Gastrocnemius medialis (tissue), 4 donors: ENCODE measurements at regions not wholly inside any gene's neighbourhood (a gene's known extent, or its start where the extent isn't known, plus 50 kb on each side); places are given as distances from the start of the nearest gene placed in this dataset.

Source experiments
- POLR2A ChIP-seq, 2 donors: fragments of 450-650 bp; IDR thresholded peaks; one replicate each; pipeline ENCODE4 v1.6.1; 2017; ENCODE audit warnings: antibody characterized with exemption in 2 of 2, mild to moderate bottlenecking in 2 of 2, moderate library complexity in 2 of 2
- TF ChIP-seq, protein P1 (sequence below), 5 experiments: fragments of 450-650 bp in 3 of 5; fragments of 200-600 bp in 2 of 5; sonication (generic) in 2 of 5; IDR thresholded peaks in 4 of 5; conservative IDR thresholded peaks in 1 of 5; 1 replicate in 4 of 5; 2 replicates in 1 of 5; pipeline ENCODE4 v1.5.1; 2016 to 2019; ENCODE audit warnings: antibody characterized with exemption in 5 of 5, mild to moderate bottlenecking in 3 of 5, moderate library complexity in 3 of 5

DNA sequence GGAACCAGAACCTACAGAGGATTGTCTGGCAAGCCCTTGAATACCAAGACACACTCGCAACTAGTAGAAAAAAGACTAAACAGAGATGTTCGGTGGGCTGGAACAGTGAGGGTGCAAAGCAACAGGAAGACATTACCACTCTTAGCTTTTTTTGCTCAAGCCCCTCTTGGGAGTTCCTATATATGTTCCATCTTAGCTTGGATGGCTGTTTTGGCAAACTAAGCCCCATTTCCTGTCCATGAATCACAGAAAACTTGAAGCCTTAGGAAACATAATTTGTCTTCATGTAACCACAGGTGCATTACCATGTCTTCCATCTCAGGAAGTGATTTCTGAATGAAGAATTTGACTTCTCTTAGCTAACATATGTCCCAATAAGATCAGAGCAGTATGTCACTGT, 446.3 kb downstream of the OLFM4 start:
- TF ChIP-seq, protein P1, sequence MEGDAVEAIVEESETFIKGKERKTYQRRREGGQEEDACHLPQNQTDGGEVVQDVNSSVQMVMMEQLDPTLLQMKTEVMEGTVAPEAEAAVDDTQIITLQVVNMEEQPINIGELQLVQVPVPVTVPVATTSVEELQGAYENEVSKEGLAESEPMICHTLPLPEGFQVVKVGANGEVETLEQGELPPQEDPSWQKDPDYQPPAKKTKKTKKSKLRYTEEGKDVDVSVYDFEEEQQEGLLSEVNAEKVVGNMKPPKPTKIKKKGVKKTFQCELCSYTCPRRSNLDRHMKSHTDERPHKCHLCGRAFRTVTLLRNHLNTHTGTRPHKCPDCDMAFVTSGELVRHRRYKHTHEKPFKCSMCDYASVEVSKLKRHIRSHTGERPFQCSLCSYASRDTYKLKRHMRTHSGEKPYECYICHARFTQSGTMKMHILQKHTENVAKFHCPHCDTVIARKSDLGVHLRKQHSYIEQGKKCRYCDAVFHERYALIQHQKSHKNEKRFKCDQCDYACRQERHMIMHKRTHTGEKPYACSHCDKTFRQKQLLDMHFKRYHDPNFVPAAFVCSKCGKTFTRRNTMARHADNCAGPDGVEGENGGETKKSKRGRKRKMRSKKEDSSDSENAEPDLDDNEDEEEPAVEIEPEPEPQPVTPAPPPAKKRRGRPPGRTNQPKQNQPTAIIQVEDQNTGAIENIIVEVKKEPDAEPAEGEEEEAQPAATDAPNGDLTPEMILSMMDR (IDR thresholded peaks at IDR 0.05 in 4 of 5, conservative IDR thresholded peaks at IDR 0.05 in 1 of 5), result no peak
- TF ChIP-seq POLR2A (IDR thresholded peaks at IDR 0.05), result no peak
